GM08714 (cell line): ENCODE measurements at regions not wholly inside any gene's neighbourhood (a gene's known extent, or its start where the extent isn't known, plus 50 kb on each side); places are given as distances from the start of the nearest gene placed in this dataset.

Experiments
- H3K4me3 ChIP-seq: fragments of 200-500 bp; sonication (Bioruptor generic); 2 replicates; pipeline ENCODE4 v1.5.1; 2014; ENCODE audit warnings: mild to moderate bottlenecking, low read length, inconsistent platforms
- ZNF274 ChIP-seq: IDR thresholded peaks from 2 replicates; pipeline ENCODE4 v1.6.1; 2012; ENCODE audit warnings: mild to moderate bottlenecking, low read depth, low read length

DNA sequence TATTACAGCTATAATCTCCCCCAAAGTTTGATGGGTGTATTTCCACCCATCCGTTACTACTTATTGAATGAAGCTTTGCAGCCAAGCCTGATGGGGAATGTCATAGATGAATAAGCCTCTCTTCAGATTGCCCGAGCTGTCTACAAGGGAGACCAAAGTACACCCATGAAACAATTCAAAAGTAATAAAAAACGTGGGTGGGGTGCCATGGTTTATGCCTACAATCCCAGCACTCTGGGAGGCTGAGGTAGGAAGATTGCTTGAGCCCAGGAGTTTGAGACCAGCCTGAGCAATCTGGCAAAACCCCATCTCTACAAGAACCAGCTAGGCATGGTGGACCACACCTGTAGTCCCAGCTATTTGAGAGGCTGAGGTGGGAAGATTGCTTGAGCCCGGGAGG, 419.2 kb downstream of the FGF9 start:
- TF ChIP-seq ZNF274, result no peak
- no peak overlapping the region for H3K4me3 ChIP-seq

- no peak overlapping the region for H3K4me3 ChIP-seq
- TF ChIP-seq ZNF274, result no peak
Observed at GRCh38 chr13:22091222-22091970, 420.5 kb downstream of the FGF9 start.

DNA sequence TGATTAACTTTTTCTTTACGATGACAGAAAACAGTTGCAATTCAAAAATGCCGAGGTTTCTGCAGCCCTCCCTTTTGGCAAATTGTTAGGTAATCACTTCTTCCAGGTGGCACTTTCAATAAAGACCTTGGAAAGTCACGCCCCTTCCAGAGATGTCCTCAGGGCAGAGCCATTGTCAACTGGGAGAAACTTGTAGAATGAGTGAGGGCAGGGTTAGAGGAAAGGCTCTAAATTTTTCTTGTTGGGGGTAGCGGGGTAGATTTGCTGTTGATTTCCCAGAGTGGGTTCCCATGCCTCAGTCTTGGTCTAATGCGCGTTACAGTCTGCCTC, 421.1 kb downstream of the FGF9 start:
- TF ChIP-seq ZNF274, result no peak
- no peak overlapping the region for H3K4me3 ChIP-seq

DNA sequence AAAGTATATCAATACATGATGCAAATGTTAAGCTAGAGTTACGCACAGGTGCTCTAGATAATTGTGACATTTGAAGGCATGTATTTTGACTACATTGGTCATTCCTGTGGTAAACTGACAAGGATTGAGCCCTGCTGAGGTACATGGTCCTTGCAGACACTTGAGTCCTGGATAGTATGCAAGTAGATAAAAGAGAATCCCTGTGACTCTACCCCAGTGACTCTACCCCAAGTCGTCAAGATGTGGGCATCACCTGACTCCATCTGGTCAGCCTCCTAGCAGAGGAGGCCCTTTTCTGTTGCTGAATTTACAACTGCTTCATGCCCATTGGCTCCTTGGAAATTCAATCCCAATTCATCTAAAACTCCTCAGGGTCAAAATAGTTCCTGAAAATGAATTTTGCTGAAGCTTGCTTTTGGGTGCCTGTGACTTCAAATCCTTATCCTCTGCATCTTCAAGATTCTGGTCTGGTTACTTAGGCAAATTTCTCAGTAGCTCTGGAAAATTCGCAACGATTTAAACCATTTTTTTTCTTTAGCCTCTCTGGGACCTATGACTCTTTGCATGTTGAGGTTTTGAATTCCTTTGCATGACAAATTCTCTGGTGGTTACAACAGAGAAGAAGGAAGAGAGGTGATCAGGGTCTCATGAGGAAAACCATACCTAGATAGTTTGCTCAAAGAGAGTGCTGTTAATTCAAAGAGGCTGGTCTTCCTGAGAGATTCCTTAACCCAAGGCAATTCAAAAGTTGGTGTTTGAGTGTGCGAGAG, 422.1 kb downstream of the FGF9 start:
- no peak overlapping the region for H3K4me3 ChIP-seq

DNA sequence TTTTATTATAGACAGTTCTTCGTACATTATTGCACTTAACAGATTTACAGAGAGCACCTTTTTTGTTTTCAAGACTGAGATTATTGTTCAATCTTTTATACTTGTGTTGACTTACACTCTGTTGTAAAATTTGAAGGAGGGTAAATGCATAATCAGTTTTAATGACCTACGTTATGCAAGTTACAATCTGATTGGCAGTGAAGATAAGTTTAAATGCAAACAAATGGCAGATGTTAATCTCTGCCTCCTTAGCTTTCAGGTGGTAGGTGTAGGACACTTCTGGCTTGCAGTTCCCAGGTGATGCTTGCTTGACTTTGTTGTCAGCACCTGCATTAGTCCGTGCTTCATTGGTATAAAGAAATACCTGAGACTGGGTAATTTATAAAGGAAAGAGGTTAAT, 424.9 kb downstream of the FGF9 start:
- no peak overlapping the region for H3K4me3 ChIP-seq
- TF ChIP-seq ZNF274, result no peak

More for the DNA sequence above, 422.1 kb downstream of the FGF9 start:
- TF ChIP-seq ZNF274, result no peak

DNA sequence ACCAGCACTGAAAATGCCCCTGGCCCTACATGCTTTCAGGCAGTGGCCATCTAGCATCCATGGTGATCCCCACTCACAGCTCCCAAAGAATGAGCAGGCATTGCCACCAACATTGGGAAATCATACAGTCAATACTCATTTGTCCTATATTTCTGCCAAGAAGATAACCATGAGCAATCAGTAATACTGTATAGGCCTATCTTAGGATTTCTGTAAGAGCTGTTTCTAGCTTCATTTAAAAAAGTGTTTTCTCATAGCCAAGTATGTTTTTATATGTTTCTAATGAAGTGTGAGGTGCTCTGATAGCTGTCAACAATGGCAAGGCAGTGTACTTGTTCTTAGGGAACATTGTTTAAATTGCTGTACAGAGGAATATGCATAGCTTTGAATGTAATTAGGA, 428.7 kb downstream of the FGF9 start:
- no peak for TF ChIP-seq ZNF274
- H3K4me3 ChIP-seq, result no peak overlapping the region

GRCh38 chr13:22102271-22102670, 431.4 kb downstream of the FGF9 start:
- no peak overlapping the region for H3K4me3 ChIP-seq
- no peak for TF ChIP-seq ZNF274

GRCh38 chr13:22103046-22104027, 432.5 kb downstream of the FGF9 start:
- TF ChIP-seq ZNF274, result no peak

GRCh38 chr13:22106058-22106457, 435.2 kb downstream of the FGF9 start:
- H3K4me3 ChIP-seq, result no peak overlapping the region

More at GRCh38 chr13:22103046-22104027, 432.5 kb downstream of the FGF9 start:
- H3K4me3 ChIP-seq, result no peak overlapping the region

DNA sequence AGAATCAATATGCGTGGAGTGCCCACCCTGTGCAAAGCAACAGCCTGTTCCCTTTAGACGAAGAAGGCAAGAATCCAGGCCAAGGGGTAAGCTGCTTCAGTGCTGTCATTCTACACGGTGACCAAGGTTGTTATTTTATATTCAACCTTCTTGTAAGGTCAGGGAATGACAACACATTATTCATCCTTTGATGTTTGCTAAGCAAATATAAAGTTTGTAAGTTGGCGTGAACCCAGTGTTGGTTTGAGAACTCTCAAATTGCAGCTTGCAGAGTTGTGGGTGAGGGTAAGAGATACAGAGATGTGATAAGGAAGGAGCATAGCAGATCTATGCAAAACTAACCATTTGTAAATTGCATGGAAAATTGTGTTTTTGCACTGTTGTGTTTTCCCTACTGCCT, 436.7 kb downstream of the FGF9 start:
- TF ChIP-seq ZNF274, result no peak
- no peak overlapping the region for H3K4me3 ChIP-seq

More at GRCh38 chr13:22106058-22106457, 435.2 kb downstream of the FGF9 start:
- no peak for TF ChIP-seq ZNF274

DNA sequence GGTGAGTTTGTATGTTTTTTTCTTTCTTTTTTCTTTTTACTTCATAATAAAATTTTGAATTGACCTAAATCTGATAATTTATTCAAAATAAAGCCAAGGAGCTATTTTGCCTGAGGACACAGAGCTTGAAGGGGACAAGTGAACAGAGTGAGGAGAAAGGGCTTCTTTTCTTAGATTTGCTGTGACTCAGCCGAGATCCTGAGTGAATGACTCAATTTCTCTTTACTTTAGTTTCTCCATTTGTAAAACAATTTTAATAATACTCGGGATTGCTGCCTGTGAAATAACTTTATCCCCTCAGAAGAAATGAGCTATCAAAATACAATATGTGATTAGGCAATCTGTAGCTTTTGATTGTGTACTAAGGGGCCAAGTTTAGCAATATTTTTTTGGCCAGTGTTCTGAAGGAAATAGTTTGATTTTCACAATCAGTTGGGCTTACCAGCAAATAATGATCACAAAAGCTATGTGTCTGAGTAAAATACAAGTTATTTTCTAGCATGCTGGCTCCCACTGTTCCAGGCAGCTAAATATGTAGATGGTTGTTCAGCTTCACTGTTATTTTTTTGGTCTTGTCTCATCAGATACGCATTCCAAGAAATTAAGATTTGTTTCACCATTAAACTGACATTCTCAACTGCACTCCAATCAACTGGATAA, 437.5 kb downstream of the FGF9 start:
- no peak for TF ChIP-seq ZNF274
- no peak overlapping the region for H3K4me3 ChIP-seq

DNA sequence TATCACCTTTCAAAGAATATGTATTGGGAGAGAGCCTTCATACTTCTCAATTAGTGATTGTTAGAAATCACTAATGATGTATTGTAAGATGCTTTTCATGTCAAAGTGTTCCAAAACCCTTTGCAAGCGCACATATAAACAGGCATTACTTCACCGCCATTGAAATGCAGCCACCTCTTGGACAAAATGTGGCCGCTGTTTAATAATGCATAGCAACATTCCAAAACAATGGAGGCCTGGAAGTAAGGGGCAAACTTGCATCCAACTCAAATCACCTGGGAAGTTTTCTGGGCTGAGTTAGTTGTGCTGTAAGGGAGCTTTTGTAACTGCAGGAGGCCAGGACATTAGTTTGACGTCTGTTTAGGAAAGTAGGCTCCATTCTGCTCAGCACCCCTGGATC, 438.1 kb downstream of the FGF9 start:
- H3K4me3 ChIP-seq, result no peak overlapping the region
- no peak for TF ChIP-seq ZNF274

DNA sequence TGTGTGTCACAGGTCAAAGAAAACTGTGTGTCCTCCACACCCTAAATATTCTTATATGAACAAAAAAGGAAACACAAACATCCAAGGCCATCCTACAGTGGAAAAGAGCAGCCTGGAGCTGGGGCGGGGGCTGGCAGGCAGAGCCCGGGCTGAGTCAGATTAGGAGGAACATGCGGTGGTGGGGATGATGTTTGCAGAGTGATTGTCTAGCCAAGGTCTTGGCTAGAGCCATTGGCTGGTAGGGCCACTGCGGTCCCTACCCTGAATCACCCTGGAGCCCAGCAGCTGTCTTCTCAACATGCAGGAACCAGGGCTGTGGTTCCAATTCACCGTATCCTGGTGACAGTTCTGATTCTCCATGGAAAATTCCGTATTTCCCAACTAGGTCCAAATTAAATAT, 439.5 kb downstream of the FGF9 start:
- no peak overlapping the region for H3K4me3 ChIP-seq
- no peak for TF ChIP-seq ZNF274
